ENCODE measurements at regions not wholly inside any gene's neighbourhood (a gene's known extent, or its start where the extent isn't known, plus 50 kb on each side); places are given as distances from the start of the nearest gene placed in this dataset.
"Not testable (repeated sequence)": the region's sequence is repeated elsewhere in the genome, so short reads cannot be mapped to it uniquely, and the experiment has no call there.

DNA sequence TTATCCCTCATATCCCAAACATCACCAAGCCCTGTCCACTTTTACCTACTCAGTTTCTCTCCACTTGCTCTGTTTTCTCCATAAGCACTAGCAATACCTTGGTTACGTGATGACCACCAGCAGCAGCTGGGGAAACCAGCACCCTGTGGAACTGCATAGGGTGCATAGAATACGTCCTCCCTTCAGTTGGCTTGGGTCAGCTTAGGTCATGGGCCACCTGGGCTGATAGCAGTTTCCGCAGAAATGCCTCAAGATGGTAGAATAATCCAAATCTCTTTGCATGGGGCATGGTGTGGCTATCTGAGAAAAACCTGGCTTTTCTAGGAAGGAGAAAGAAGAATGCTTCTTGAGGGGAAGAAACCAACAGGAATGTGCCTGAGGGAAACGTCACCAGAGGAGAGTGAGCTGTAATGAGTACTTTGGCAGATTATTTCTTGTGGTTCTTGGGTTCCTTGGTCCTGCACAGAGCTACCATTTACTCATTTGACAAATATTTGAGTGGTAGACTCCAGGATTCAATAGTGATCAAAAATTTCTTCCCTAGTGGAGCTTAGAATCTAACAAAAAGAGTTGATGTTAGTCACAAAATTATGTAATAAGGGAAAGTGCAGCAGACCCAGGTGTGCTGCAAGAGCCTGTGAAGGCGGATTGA lies 134.3 kb downstream of the CCDC74A start:
- H3K4me3 Mint-ChIP-seq; intact Hi-C loops (cut with micrococcal nuclease): not testable (repeated sequence)

DNA sequence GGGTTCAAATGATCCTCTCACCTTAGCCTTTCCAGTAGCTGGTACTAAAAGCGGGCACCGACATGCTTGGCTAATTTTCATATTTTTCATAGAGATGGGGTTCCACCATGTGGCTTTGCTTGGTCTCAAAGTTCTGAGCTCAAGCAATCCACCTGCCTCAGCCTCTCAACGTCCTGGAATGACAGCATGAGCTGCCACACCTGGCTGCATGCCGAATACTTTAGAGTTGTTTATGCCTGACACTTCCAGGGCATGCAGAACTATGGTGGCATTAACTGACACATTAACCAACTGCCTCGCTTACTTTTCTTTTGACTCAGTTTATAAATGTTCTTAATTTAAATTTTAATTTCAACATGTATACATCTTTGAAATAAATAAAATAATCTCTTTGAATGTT lies 135.8 kb downstream of the CCDC74A start:
- CTCF ChIA-PET; H3K4me3 Mint-ChIP-seq; H3K4me1 Mint-ChIP-seq (ENCODE audit: low read depth); H3K27ac Mint-ChIP-seq; intact Hi-C loops (cut with micrococcal nuclease); DNase-seq; H3K36me3 Mint-ChIP-seq (ENCODE audit: low read depth); H3K9me3 Mint-ChIP-seq: not testable (repeated sequence)
- H3K27me3 Mint-ChIP-seq (ENCODE audit: low read depth): peaks cover 17% of the 10 kb centered on the region

More for the DNA sequence above, 134.3 kb downstream of the CCDC74A start:
- not testable (repeated sequence) for H3K27ac Mint-ChIP-seq; DNase-seq; H3K36me3 Mint-ChIP-seq (ENCODE audit: low read depth); H3K4me1 Mint-ChIP-seq (ENCODE audit: low read depth); H3K9me3 Mint-ChIP-seq
- H3K27me3 Mint-ChIP-seq (ENCODE audit: low read depth): peaks cover 23% of the 10 kb centered on the region
- CTCF ChIA-PET: interaction anchor here (1.0 kb wide), 2 partner anchors 10 kb away, joined by 3 to 4 read pairs; no protein-coding TSS in a partner anchor

DNA sequence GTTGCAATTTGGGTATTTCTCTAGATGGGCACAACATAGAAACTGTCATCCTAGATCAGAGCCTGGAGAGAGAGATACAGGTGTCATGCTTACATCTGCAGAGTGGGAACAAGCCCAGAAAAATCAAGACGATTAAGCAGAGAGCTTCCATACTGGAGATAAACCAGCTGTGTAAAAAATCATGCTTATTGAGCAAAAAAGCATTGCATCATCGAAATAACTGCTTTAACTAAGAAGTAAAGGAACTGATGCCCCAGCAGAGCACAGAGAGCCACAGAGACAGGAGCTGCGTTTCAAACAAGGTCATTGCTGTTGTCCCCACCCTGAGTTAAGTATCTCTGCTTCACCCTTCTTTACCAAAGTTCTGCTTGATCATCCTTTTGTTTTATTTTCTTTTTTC lies 138.0 kb downstream of the CCDC74A start:
- H3K4me1 Mint-ChIP-seq (ENCODE audit: low read depth); H3K27ac Mint-ChIP-seq; DNase-seq; H3K4me3 Mint-ChIP-seq; H3K36me3 Mint-ChIP-seq (ENCODE audit: low read depth); intact Hi-C loops (cut with micrococcal nuclease); H3K9me3 Mint-ChIP-seq: not testable (repeated sequence)
- CTCF ChIA-PET: interaction anchor here (1.7 kb wide), 1 partner anchor 252 kb away, joined by 3 read pairs; no protein-coding TSS in a partner anchor
- peaks cover 13% of the 10 kb centered on the region for H3K27me3 Mint-ChIP-seq (ENCODE audit: low read depth)

DNA sequence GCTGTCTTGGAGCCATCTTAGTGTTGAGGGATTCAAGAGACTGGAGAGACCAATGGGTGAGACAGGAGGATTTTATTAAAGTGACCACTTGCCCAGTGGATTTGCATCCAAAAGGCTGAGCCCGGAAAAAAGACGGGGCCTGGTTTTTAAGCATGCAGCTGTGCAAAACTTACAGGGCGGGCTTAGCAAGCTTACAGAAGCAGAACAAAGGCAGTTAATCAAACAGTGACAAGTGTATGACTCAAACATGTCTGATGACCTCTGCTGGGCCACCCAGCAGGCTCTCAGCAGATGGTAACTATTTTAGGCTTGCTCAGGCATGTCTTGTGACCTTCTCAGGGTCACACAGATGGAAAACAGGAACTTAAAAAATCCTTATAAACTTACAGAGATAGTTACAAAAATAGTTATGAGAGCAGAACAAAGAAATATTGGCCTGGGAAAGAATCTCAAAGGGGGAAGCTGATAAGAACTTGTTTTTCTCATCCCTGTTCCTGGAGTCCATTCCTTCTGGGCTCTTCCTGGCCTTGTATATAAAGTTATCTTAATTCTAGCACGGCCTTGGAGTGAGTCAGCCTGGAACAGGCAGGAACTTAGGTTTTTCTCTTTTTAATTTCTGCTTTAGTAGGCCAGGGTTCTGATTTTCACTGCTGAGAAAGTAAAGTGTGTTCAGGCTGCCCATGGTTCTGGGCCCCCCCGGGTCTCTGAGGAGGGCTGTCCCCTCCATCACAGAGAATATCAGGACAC lies 141.3 kb downstream of the CCDC74A start:
- H3K36me3 Mint-ChIP-seq (ENCODE audit: low read depth); intact Hi-C loops (cut with micrococcal nuclease); DNase-seq; H3K27ac Mint-ChIP-seq; H3K4me1 Mint-ChIP-seq (ENCODE audit: low read depth); H3K27me3 Mint-ChIP-seq (ENCODE audit: low read depth); H3K4me3 Mint-ChIP-seq; H3K9me3 Mint-ChIP-seq: not testable (repeated sequence)
- CTCF ChIA-PET: interaction anchor here (1.4 kb wide), 1 partner anchor 256 kb away, joined by 3 read pairs; no protein-coding TSS in a partner anchor

DNA sequence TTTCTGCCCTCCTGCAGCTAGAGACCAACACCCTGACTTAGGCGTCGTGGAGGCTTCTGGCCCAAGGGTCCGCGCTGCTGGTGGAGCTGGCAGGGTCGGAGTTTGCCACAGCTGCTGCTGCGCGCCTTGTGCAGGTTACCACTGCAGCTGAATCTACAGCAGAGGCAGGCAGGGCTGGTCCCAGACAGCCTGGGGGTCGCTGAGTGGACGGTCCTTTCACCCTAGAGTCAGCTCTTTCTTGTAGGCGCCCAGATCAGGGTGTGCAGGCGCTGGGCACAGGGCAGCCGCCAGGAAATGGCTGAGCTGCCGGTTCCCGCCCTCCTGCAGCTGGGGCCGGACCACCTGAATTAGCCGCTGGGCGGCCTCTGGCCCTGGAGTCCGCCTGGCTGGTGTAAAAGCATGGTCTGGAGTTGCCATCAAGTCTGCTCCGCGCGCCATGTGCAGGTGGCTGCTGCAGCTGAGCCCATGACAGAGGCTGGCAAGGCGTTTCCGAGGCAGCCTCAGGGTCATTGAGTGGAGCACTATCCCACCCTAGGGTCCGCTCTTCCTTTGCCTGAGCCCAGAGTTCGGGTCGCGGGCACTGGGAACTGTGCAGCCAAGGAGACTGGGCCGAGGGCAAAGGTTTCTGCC lies 144.3 kb downstream of the CCDC74A start:
- H3K9me3 Mint-ChIP-seq; H3K36me3 Mint-ChIP-seq (ENCODE audit: low read depth); H3K4me1 Mint-ChIP-seq (ENCODE audit: low read depth); H3K27ac Mint-ChIP-seq; DNase-seq; H3K4me3 Mint-ChIP-seq: not testable (repeated sequence)
- intact Hi-C loops (cut with micrococcal nuclease): loop anchor here (1.0 to 2.0 kb wide), 2 partner anchors 179 to 518 kb away; partner anchors contain the start of gene MZT2A
- peaks cover 15% of the 10 kb centered on the region for H3K27me3 Mint-ChIP-seq (ENCODE audit: low read depth)
- CTCF ChIA-PET: interaction anchor here (0.6 to 3.4 kb wide), 15 partner anchors 9 to 518 kb away, joined by 3 to 27 read pairs (median 4); no protein-coding TSS in a partner anchor

DNA sequence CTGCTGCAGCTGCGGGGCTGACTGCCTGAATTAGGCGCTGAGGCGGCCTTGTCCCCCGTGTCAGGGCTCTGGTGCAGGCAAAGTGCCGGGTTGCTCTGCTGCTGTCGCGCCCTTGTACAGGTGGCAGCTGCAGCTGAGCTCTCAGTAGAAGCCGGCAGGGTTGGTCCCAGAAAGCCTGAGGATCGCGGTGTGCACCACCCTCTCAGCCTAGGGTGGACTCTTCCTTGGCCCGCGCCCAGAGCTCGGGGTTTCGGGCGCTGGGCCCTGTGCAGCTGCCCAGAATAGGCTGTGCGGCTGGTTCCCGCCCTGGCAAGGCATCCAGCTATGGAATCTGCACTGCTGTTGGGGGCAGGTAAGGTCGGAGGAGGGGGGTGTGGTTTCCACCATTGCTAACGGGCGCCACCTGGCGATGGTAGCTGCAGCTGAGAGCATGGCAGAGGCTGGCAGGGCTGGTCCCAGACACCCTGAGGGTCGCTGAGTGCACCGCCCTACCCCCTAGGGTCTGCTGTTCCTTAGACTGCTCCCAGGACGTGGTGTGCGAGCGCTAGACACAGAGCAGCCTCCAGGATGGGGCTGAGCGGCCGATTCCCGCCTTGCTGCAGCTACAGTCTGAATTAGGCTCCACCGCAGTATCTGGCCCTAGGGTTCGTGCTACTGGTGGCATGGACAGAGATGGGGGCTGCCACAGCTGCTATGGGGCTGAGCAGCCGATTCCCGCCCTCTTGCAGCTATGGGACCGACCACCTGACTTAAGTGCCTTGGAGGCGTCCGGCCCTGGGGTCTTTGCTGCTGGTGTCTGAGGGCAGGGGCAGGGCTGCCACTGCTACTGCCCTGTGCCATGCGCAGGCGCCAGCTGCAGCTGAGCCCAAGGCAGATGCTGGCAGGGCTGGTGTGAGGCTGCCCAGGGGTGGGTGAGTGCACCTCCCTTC lies 145.0 kb downstream of the CCDC74A start:
- intact Hi-C loops (cut with micrococcal nuclease): loop anchor here (1.0 to 2.0 kb wide), 3 partner anchors 180 to 518 kb away; partner anchors contain the start of gene MZT2A

DNA sequence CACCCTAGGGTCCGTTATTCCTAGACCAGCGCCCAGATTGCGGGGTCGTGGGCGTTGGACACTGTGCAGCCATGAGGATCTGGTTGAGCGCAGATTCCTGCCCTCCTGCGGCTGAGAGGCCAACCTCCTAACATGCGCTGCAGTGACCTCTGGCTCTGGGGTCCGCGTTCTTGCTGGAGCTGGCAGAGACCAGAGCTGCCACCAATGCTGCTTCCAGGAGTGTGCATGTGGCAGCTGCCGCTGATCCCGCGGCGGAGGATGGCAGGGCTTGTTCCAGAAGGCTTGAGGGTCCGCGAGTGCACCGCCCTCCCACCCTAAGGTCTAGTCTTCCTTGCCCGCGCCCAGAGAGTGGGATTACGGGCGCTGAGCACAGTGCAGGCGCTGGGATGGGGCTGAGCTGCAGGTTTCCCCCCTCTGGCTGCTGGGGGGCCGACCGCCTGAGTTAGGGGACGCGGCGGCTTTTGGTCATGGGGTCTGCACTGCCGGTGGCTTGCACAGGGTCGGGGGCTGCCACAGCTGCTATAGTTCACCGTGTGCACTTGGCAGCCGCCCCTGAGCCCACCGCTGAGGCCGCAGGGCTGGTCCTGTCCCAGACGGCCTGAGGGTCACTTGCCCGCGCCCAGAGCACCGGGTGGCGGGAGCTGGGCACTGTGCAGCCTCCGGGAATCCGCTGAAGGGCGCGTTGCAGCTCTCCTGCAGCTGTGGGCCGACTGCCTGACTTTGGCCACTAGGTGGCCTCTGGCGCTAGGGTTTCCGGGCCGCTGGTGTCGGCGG lies 145.9 kb downstream of the CCDC74A start:
- H3K9me3 Mint-ChIP-seq: no peaks in the 10 kb centered on the region
- H3K4me3 Mint-ChIP-seq: peak overlapping the region; percentile 24
- peaks cover 13% of the 10 kb centered on the region for H3K27me3 Mint-ChIP-seq (ENCODE audit: low read depth)
- H3K4me1 Mint-ChIP-seq (ENCODE audit: low read depth): peaks cover 3% of the 10 kb centered on the region
- H3K36me3 Mint-ChIP-seq (ENCODE audit: low read depth): no peaks in the 10 kb centered on the region
- H3K27ac Mint-ChIP-seq: no peak overlapping the region
- DNase-seq: peak; percentile 77
- intact Hi-C loops (cut with micrococcal nuclease): loop anchor here (1.0 to 2.0 kb wide), 3 partner anchors 129 to 260 kb away; partner anchors contain the start of gene MZT2A
- CTCF ChIA-PET: interaction anchor here (0.5 to 3.4 kb wide), 16 partner anchors 9 to 522 kb away, joined by 3 to 27 read pairs (median 4); no protein-coding TSS in a partner anchor

More for the DNA sequence above, 145.0 kb downstream of the CCDC74A start:
- DNase-seq: peak; percentile 64
- Mint-ChIP-seq H3K4me3 (peak overlapping the region; percentile 24), H3K27me3 (ENCODE audit: low read depth) (peaks cover 15% of the 10 kb centered on the region)
- H3K36me3 Mint-ChIP-seq (ENCODE audit: low read depth); H3K27ac Mint-ChIP-seq; H3K9me3 Mint-ChIP-seq; H3K4me1 Mint-ChIP-seq (ENCODE audit: low read depth): not testable (repeated sequence)
- CTCF ChIA-PET: interaction anchor here (0.5 to 3.4 kb wide), 21 partner anchors 9 to 521 kb away, joined by 3 to 27 read pairs (median 4); no protein-coding TSS in a partner anchor

DNA sequence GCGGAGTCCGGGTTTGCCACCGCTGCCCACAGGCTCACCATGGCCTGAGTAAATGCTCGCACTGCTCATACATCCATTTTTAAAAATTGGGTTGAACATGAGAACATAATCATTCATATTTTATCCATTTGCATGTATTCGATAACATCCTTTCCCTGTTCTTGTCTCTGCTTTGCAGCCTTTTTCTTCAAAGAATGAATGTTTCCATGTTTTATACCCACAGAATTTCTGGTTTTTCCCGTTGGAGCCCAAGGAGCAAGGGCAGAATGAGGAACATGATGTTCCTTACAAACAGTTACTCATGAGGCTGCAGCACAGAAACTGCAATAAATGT lies 146.5 kb downstream of the CCDC74A start:
- DNase-seq: no peak
- H3K4me1 Mint-ChIP-seq (ENCODE audit: low read depth): peaks cover 3% of the 10 kb centered on the region
- intact Hi-C loops (cut with micrococcal nuclease): loop anchor here (1.0 kb wide), 1 partner anchor 128 kb away; no protein-coding TSS in a partner anchor
- H3K27ac Mint-ChIP-seq: no peak overlapping the region
- H3K9me3 Mint-ChIP-seq: no peaks in the 10 kb centered on the region
- no peak overlapping the region for H3K4me3 Mint-ChIP-seq
- no peaks in the 10 kb centered on the region for H3K36me3 Mint-ChIP-seq (ENCODE audit: low read depth)
- peaks cover 13% of the 10 kb centered on the region for H3K27me3 Mint-ChIP-seq (ENCODE audit: low read depth)
- CTCF ChIA-PET: interaction anchor here (0.6 to 3.4 kb wide), 9 partner anchors 8 to 520 kb away, joined by 3 to 27 read pairs (median 7); no protein-coding TSS in a partner anchor

DNA sequence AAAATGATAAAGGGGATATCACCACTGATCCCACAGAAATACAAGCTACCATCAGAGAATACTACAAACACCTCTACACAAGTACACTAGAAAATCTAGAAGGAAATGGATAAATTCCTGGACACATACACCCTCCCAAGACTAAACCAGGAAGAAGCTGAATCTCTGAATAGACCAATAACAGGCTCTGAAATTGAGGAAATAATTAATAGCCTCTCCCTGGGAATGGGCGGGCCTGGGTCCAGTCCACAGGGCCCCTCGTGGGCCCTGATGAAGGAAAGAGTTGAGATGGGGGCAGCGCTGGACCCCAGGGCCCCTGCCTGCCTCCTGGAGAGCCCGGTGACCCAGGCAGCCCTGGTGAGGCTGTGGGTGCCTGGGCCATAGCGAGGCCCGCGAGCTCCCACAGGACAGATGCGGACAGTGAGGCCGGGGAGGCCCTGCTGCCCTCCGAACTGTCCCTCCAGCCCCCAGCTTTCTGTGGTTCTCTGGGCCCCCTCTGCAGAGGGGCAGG lies 154.0 kb downstream of the CCDC74A start:
- CTCF ChIA-PET: interaction anchor here (1.0 to 2.7 kb wide), 6 partner anchors 9 to 528 kb away, joined by 3 to 27 read pairs (median 4); no protein-coding TSS in a partner anchor
- DNase-seq, H3K27ac Mint-ChIP-seq: not testable (repeated sequence)

DNA sequence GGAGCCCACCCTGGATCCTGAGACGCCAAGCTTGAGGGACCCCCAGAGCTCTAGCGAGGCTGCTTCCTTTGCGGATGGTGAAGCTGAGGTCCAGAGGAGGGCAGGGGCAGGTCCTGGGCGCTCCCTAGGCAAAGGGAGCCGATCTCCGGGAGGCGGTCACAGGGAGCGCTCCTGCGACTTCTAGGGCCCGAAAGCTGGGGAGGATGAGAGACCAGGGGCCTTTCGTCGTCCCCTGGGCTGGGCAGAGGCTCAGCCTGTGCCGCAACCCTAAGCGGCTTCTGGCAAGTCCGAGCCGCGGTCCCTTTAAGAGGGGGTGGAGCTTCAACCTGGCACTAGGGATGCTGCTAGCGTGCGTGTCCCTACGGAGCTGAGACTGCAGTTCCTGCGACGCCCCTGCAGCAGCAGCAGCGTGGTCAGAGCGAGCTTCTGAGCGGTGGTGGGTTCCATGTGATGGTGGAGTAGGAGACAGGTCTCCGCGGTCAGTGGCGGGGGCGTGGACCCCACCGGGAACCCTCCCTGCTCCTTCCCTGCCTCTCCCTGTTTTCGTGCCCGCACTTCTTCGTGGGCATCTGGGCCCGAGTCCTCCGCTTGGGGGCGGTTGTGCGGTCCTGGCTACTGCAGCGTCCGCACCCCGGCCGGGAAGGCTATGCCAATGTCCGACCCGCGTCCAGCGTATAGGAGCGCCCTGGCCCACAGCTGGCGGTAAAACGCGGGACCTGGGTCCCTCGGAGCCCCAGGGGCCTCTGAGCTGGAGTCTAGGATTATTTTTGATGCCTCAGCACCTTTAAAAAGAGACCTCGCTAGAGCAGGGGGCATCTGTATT lies 154.6 kb downstream of the CCDC74A start:
- DNase-seq: peak; percentile 82
- CTCF ChIA-PET: interaction anchor here (0.6 to 2.7 kb wide), 8 partner anchors 8 to 1328 kb away, joined by 3 to 27 read pairs (median 3); partner anchors contain the start of gene CCDC74A
- Mint-ChIP-seq H3K36me3 (ENCODE audit: low read depth) (peaks cover 2% of the 10 kb centered on the region), H3K27me3 (ENCODE audit: low read depth) (no peaks in the 10 kb centered on the region), H3K4me1 (ENCODE audit: low read depth) (peaks cover 33% of the 10 kb centered on the region), H3K4me3 (peak overlapping the region; percentile 81), H3K9me3 (no peaks in the 10 kb centered on the region), H3K27ac (peak overlapping the region; percentile 70)
- intact Hi-C loops (cut with micrococcal nuclease): loop anchor here (5.0 kb wide), 1 partner anchor 155 kb away; the partner anchor contains the start of gene CCDC74A

More for the DNA sequence above, 154.0 kb downstream of the CCDC74A start:
- Mint-ChIP-seq H3K4me1 (ENCODE audit: low read depth) (peaks cover 33% of the 10 kb centered on the region), H3K4me3 (peak overlapping the region; percentile 81)
- H3K27me3 Mint-ChIP-seq (ENCODE audit: low read depth); H3K36me3 Mint-ChIP-seq (ENCODE audit: low read depth); H3K9me3 Mint-ChIP-seq: not testable (repeated sequence)
- intact Hi-C loops (cut with micrococcal nuclease): loop anchor here (5.0 kb wide), 1 partner anchor 154 kb away; the partner anchor contains the start of gene CCDC74A
